ENCODE measurements at regions not wholly inside any gene's neighbourhood (a gene's known extent, or its start where the extent isn't known, plus 50 kb on each side); places are given as distances from the start of the nearest gene placed in this dataset.

GRCh38 chr14:37969511-37969979, 238.2 kb upstream of the SSTR1 start:
- TF ChIP-seq, protein P1, sequence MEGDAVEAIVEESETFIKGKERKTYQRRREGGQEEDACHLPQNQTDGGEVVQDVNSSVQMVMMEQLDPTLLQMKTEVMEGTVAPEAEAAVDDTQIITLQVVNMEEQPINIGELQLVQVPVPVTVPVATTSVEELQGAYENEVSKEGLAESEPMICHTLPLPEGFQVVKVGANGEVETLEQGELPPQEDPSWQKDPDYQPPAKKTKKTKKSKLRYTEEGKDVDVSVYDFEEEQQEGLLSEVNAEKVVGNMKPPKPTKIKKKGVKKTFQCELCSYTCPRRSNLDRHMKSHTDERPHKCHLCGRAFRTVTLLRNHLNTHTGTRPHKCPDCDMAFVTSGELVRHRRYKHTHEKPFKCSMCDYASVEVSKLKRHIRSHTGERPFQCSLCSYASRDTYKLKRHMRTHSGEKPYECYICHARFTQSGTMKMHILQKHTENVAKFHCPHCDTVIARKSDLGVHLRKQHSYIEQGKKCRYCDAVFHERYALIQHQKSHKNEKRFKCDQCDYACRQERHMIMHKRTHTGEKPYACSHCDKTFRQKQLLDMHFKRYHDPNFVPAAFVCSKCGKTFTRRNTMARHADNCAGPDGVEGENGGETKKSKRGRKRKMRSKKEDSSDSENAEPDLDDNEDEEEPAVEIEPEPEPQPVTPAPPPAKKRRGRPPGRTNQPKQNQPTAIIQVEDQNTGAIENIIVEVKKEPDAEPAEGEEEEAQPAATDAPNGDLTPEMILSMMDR (conservative IDR thresholded peaks at IDR 0.05; ENCODE audit: low read length), result no peak
- no peak for TF ChIP-seq EZH2phosphoT487 (IDR thresholded peaks at IDR 0.05; ENCODE audit: borderline replicate concordance)
- no peaks in the 10 kb centered on the region for H3K79me2 ChIP-seq (ENCODE audit: insufficient read depth, low read length)
- H3K9me2 ChIP-seq (replicated peaks; ENCODE audit: low read depth, low read length), result no peaks in the 10 kb centered on the region
- no peaks in the 10 kb centered on the region for H3K27me3 ChIP-seq (ENCODE audit: insufficient read depth, low read length, poor library complexity, severe bottlenecking)
- H3K36me3 ChIP-seq (ENCODE audit: insufficient read depth, low read length), result no peaks in the 10 kb centered on the region
- no peaks in the 10 kb centered on the region for H4K20me1 ChIP-seq (ENCODE audit: insufficient read depth, low read length, poor library complexity, severe bottlenecking)
- no peaks in the 10 kb centered on the region for H3K9me3 ChIP-seq (ENCODE audit: insufficient read depth, low read depth, low read length)
- H3K4me2 ChIP-seq (ENCODE audit: low read depth, low read length, poor library complexity, severe bottlenecking), result peak overlapping the region; percentile 23
- H3F3A ChIP-seq (ENCODE audit: low read depth), result 0 out of 2 replicates have a peak, but pooled peaks cover 4% of the 10 kb centered on the region
- H3K4me3 ChIP-seq (ENCODE audit: low read length, poor library complexity, severe bottlenecking), result no peak overlapping the region
- H3K4me1 ChIP-seq (ENCODE audit: insufficient read depth, low read length, poor library complexity, severe bottlenecking), result peaks cover 21% of the 10 kb centered on the region
- no peak overlapping the region; the same call in 1 of the 2 replicates for H2AFZ ChIP-seq (ENCODE audit: low read length)
- no peak overlapping the region for H3K9ac ChIP-seq (ENCODE audit: low read depth, low read length, poor library complexity, severe bottlenecking)

DNA sequence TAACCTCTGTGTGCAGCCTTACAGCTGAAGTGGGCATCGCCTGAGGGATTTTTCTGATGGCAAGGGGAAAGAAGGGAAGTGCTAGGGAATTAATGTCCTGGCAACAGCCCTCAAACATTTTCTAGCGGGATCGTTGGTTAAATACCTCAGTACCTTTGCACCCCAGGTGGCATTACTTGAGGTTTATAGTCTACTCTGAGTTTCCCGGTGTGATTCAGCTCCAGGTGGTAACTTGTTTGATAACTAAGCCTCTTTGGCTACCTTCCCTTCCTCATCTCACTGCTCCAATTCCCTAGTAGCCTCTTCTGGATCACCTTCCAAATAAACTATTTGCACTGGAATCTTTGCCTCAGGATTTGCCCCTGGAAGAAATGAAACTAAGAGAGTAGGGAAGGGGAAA, 237.0 kb upstream of the SSTR1 start:
- H3K4me3 ChIP-seq (ENCODE audit: low read length, poor library complexity, severe bottlenecking), result no peak overlapping the region
- H3K9me3 ChIP-seq (ENCODE audit: insufficient read depth, low read depth, low read length), result no peaks in the 10 kb centered on the region
- no peak overlapping the region for H2AFZ ChIP-seq (ENCODE audit: low read length)
- H4K20me1 ChIP-seq (ENCODE audit: insufficient read depth, low read length, poor library complexity, severe bottlenecking), result no peaks in the 10 kb centered on the region
- peaks cover 21% of the 10 kb centered on the region for H3K4me1 ChIP-seq (ENCODE audit: insufficient read depth, low read length, poor library complexity, severe bottlenecking)
- no peak for TF ChIP-seq EZH2phosphoT487 (IDR thresholded peaks at IDR 0.05; ENCODE audit: borderline replicate concordance)
- TF ChIP-seq, protein P1 (conservative IDR thresholded peaks at IDR 0.05; ENCODE audit: low read length), result no peak
- no peaks in the 10 kb centered on the region for H3K27me3 ChIP-seq (ENCODE audit: insufficient read depth, low read length, poor library complexity, severe bottlenecking)
- H3K79me2 ChIP-seq (ENCODE audit: insufficient read depth, low read length), result no peaks in the 10 kb centered on the region
- 0 out of 2 replicates have a peak, but pooled peaks cover 4% of the 10 kb centered on the region for H3F3A ChIP-seq (ENCODE audit: low read depth)
- H3K36me3 ChIP-seq (ENCODE audit: insufficient read depth, low read length), result no peaks in the 10 kb centered on the region
- no peaks in the 10 kb centered on the region for H3K9me2 ChIP-seq (replicated peaks; ENCODE audit: low read depth, low read length)
- H3K4me2 ChIP-seq (ENCODE audit: low read depth, low read length, poor library complexity, severe bottlenecking), result peak overlapping the region; percentile 23
- no peak overlapping the region for H3K9ac ChIP-seq (ENCODE audit: low read depth, low read length, poor library complexity, severe bottlenecking)

DNA sequence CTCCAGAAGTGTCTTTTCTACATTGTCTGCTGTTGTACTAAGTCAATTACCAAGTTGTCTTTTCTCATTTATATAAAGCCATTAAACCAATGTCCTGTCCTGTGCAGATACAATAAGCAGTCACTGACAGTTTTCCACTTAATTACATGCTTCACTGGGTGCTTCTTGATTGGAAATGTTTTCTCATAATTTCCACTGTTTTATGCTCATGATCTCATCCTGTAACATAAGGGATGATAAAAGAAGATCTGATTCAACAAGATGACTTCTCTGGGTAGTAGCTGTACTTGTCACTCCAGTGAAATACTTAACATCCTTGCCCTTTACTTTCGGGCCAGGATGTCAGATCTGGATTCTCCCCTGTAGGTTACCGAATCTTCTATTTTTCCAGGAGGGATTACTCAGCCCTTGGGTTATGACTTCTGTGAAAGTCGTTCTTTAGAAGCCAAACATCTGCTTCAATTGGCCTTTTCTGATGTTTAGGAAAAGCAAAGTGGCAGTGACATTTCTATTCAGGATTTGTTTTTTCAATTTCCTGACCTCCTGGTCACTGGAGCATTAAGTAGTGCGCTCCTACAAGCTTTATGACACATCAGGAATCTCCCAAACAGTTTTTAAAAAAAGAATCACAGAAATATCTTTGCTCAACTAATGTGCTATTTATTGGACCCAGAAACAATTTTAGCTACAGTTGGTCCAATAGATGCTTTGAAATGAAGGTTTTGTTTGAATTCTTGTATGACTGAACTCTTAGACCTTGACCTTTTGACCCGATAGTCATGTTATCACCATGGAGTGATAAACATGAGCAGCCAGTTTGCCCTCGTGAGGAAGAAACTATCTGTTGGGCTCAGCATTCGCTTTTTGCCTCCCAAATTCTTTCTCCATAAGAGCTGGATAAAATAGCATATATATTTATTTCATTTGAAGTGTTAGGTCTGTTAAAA, 234.5 kb upstream of the SSTR1 start:
- no peaks in the 10 kb centered on the region for H3K27me3 ChIP-seq (ENCODE audit: insufficient read depth, low read length, poor library complexity, severe bottlenecking)
- H3F3A ChIP-seq (ENCODE audit: low read depth), result 0 out of 2 replicates have a peak, but pooled peaks cover 4% of the 10 kb centered on the region
- H3K9me2 ChIP-seq (replicated peaks; ENCODE audit: low read depth, low read length), result no peaks in the 10 kb centered on the region
- TF ChIP-seq EZH2phosphoT487 (IDR thresholded peaks at IDR 0.05; ENCODE audit: borderline replicate concordance), result no peak
- TF ChIP-seq, protein P1 (conservative IDR thresholded peaks at IDR 0.05; ENCODE audit: low read length), result no peak
- no peak overlapping the region for H3K9ac ChIP-seq (ENCODE audit: low read depth, low read length, poor library complexity, severe bottlenecking)
- H3K4me1 ChIP-seq (ENCODE audit: insufficient read depth, low read length, poor library complexity, severe bottlenecking), result peaks cover 21% of the 10 kb centered on the region
- no peaks in the 10 kb centered on the region for H3K36me3 ChIP-seq (ENCODE audit: insufficient read depth, low read length)
- no peaks in the 10 kb centered on the region for H4K20me1 ChIP-seq (ENCODE audit: insufficient read depth, low read length, poor library complexity, severe bottlenecking)
- H3K79me2 ChIP-seq (ENCODE audit: insufficient read depth, low read length), result no peaks in the 10 kb centered on the region
- no peak overlapping the region for H3K4me2 ChIP-seq (ENCODE audit: low read depth, low read length, poor library complexity, severe bottlenecking)
- H3K4me3 ChIP-seq (ENCODE audit: low read length, poor library complexity, severe bottlenecking), result no peak overlapping the region
- no peak overlapping the region for H2AFZ ChIP-seq (ENCODE audit: low read length)
- H3K9me3 ChIP-seq (ENCODE audit: insufficient read depth, low read depth, low read length), result no peaks in the 10 kb centered on the region

All from Loucy (cell line).